ENCODE measurements at regions not wholly inside any gene's neighbourhood (a gene's known extent, or its start where the extent isn't known, plus 50 kb on each side); places are given as distances from the start of the nearest gene placed in this dataset.

DNA sequence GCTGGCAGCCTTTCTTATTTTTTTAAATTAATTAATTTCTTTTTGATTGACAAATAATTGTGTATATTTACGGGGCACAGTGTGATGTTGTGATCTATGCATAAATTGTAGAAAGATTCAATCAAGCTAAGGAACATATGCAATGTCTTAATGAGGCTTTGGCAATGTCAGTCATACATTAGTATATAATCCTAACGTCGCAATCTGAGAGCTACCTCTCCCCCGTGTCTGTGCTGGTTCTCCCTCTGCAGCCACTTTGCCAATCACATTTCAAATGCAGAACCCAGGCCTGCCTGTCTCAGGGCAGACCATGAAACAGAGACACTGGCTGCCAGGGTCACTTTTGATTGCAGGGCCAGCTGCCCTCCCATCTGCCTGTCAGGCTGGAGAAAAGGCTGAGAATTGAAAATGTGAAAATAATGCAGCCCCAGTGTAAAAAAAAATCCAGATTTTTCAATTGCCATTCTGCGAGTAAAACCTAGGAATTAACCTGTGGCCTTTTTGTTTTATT, 56.3 kb downstream of the SLC24A2 start:
- ATAC-seq (ENCODE audit: low FRiP score) (no peak), DNase-seq (no peak)
- no peaks in the 10 kb centered on the region for H3K9me3 ChIP-seq (ENCODE audit: control insufficient read depth, low read length)
- 70 to 71% methylated on average over 5 of the region's 5 CpGs for WGBS, 2 donors
- H3K36me3 ChIP-seq (ENCODE audit: control insufficient read depth in 1 of 2, insufficient read depth in 2 of 2, low read length in 1 of 2): no peaks in the 10 kb centered on the region
- intact Hi-C loops (cut with DNase I): no loop called here
- H3K27me3 ChIP-seq (ENCODE audit: control insufficient read depth in 1 of 2, insufficient read depth in 2 of 2, low read length in 1 of 2): no peaks in the 10 kb centered on the region
- no peak overlapping the region for H3K4me3 ChIP-seq (ENCODE audit: low read length in 2 of 2)
- H3K27ac ChIP-seq (ENCODE audit: low read depth in 1 of 2, low read length in 2 of 2): no peak overlapping the region
- no peaks in the 10 kb centered on the region for H3K4me1 ChIP-seq (ENCODE audit: control insufficient read depth in 1 of 2, insufficient read depth in 2 of 2, low read length in 2 of 2)

DNA sequence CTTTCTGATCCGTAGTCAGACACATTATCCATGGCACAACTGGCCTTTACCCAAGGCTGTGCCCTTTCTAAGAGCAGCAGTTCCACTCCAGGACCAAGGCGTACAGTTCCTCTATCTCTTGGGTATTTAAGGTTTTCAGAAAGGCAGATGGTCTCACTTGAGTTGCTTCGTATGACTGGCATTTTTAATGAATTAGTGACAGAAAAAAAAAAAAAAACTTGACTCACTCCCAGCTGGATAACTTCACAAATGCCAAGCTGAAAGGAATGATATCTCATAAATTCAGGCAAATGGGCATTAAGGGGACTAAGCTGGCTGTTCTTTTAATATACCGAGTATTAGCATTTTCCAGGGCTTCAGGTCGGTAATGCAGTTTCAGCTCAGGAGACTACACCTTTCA, 60.7 kb downstream of the SLC24A2 start:
- H3K27ac ChIP-seq (ENCODE audit: low read depth in 1 of 2, low read length in 2 of 2): no peak overlapping the region
- H3K36me3 ChIP-seq (ENCODE audit: control insufficient read depth in 1 of 2, insufficient read depth in 2 of 2, low read length in 1 of 2): no peaks in the 10 kb centered on the region
- H3K4me3 ChIP-seq (ENCODE audit: low read length in 2 of 2): no peak overlapping the region
- intact Hi-C loops (cut with DNase I): no loop called here
- ATAC-seq (ENCODE audit: low FRiP score): no peak
- H3K27me3 ChIP-seq (ENCODE audit: control insufficient read depth in 1 of 2, insufficient read depth in 2 of 2, low read length in 1 of 2): no peaks in the 10 kb centered on the region
- H3K9me3 ChIP-seq (ENCODE audit: control insufficient read depth, low read length): no peaks in the 10 kb centered on the region
- 68 to 77% methylated on average over 5 of the region's 5 CpGs for WGBS, 2 donors
- DNase-seq: no peak
- no peaks in the 10 kb centered on the region for H3K4me1 ChIP-seq (ENCODE audit: control insufficient read depth in 1 of 2, insufficient read depth in 2 of 2, low read length in 2 of 2)

DNA sequence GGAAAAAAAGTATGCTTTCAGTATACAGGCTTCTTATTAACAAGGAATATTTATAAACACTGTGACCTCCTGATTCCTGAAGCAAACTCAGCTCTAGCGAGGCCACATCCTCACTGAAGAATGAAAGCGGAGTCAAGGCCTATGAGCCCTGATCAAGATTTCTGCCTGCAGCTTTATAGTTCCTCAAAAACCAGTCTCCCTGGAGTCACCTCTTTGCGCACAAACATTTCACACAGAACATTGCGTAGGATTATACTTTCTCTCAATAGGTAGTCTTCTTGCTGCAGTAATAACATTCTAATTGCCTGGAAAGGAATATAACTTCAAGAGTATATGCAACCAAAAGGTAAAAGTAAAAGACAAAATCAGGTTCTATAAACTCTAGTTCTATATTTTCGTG, 62.9 kb downstream of the SLC24A2 start:
- no peak overlapping the region for H3K27ac ChIP-seq (ENCODE audit: low read depth in 1 of 2, low read length in 2 of 2)
- ATAC-seq (ENCODE audit: low FRiP score): no peak
- DNase-seq: no peak
- WGBS, 2 donors: 81 to 84% methylated on average over 5 of the region's 5 CpGs
- no peaks in the 10 kb centered on the region for H3K9me3 ChIP-seq (ENCODE audit: control insufficient read depth, low read length)
- no peak overlapping the region for H3K4me3 ChIP-seq (ENCODE audit: low read length in 2 of 2)
- H3K36me3 ChIP-seq (ENCODE audit: control insufficient read depth in 1 of 2, insufficient read depth in 2 of 2, low read length in 1 of 2): no peaks in the 10 kb centered on the region
- H3K27me3 ChIP-seq (ENCODE audit: control insufficient read depth in 1 of 2, insufficient read depth in 2 of 2, low read length in 1 of 2): no peaks in the 10 kb centered on the region
- H3K4me1 ChIP-seq (ENCODE audit: control insufficient read depth in 1 of 2, insufficient read depth in 2 of 2, low read length in 2 of 2): no peaks in the 10 kb centered on the region
- intact Hi-C loops (cut with DNase I): no loop called here

GRCh38 chr9:19720377-19720776, 68.5 kb downstream of the SLC24A2 start:
- no peak overlapping the region for H3K27ac ChIP-seq (ENCODE audit: low read depth in 1 of 2, low read length in 2 of 2)
- ATAC-seq (ENCODE audit: low FRiP score) (no peak), DNase-seq (no peak)
- no peaks in the 10 kb centered on the region for H3K27me3 ChIP-seq (ENCODE audit: control insufficient read depth in 1 of 2, insufficient read depth in 2 of 2, low read length in 1 of 2)
- 7 to 9% methylated on average over 3 of the region's 3 CpGs for WGBS, 2 donors
- intact Hi-C loops (cut with DNase I): no loop called here
- no peaks in the 10 kb centered on the region for H3K4me1 ChIP-seq (ENCODE audit: control insufficient read depth in 1 of 2, insufficient read depth in 2 of 2, low read length in 2 of 2)
- no peaks in the 10 kb centered on the region for H3K36me3 ChIP-seq (ENCODE audit: control insufficient read depth in 1 of 2, insufficient read depth in 2 of 2, low read length in 1 of 2)
- no peaks in the 10 kb centered on the region for H3K9me3 ChIP-seq (ENCODE audit: control insufficient read depth, low read length)
- no peak overlapping the region for H3K4me3 ChIP-seq (ENCODE audit: low read length in 2 of 2)

GRCh38 chr9:19703702-19704101, 85.1 kb downstream of the SLC24A2 start:
- no peak for DNase-seq
- intact Hi-C loops (cut with DNase I): no loop called here

DNA sequence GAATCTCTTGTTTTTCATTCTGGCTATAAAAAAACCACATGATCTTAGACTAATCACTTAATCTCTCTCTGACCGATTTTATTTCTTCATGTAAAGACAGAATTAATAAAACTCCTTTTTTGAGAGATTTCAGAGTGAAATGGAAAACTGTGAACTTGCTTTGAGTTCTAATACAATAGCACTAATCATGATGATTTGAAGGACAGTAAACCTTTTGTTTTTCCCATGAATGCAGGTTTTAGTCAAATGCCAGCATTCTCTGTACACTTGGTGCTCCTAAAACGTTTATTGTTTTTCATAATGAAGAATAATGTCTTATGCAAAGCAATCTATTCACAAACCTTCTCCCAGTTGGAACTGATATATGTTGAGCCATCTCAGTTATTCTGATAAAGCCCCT, 86.8 kb downstream of the SLC24A2 start:
- Histone ChIP-seq H3K27ac (ENCODE audit: low read depth in 1 of 2, low read length in 2 of 2) (no peak overlapping the region), H3K36me3 (ENCODE audit: control insufficient read depth in 1 of 2, insufficient read depth in 2 of 2, low read length in 1 of 2) (no peaks in the 10 kb centered on the region), H3K4me1 (ENCODE audit: control insufficient read depth in 1 of 2, insufficient read depth in 2 of 2, low read length in 2 of 2) (no peaks in the 10 kb centered on the region), H3K4me3 (ENCODE audit: low read length in 2 of 2) (no peak overlapping the region), H3K9me3 (ENCODE audit: control insufficient read depth, low read length) (no peaks in the 10 kb centered on the region), H3K27me3 (ENCODE audit: control insufficient read depth in 1 of 2, insufficient read depth in 2 of 2, low read length in 1 of 2) (no peaks in the 10 kb centered on the region)
- ATAC-seq (ENCODE audit: low FRiP score) (no peak), DNase-seq (no peak)
- 48 to 56% methylated on average over 2 of the region's 2 CpGs for WGBS, 2 donors
- intact Hi-C loops (cut with DNase I): no loop called here

More at GRCh38 chr9:19703702-19704101, 85.1 kb downstream of the SLC24A2 start:
- Histone ChIP-seq H3K27me3 (ENCODE audit: control insufficient read depth in 1 of 2, insufficient read depth in 2 of 2, low read length in 1 of 2) (no peaks in the 10 kb centered on the region), H3K4me1 (ENCODE audit: control insufficient read depth in 1 of 2, insufficient read depth in 2 of 2, low read length in 2 of 2) (no peaks in the 10 kb centered on the region), H3K4me3 (ENCODE audit: low read length in 2 of 2) (no peak overlapping the region), H3K9me3 (ENCODE audit: control insufficient read depth, low read length) (no peaks in the 10 kb centered on the region), H3K27ac (ENCODE audit: low read depth in 1 of 2, low read length in 2 of 2) (no peak overlapping the region), H3K36me3 (ENCODE audit: control insufficient read depth in 1 of 2, insufficient read depth in 2 of 2, low read length in 1 of 2) (no peaks in the 10 kb centered on the region)
- no peak for ATAC-seq (ENCODE audit: low FRiP score)

DNA sequence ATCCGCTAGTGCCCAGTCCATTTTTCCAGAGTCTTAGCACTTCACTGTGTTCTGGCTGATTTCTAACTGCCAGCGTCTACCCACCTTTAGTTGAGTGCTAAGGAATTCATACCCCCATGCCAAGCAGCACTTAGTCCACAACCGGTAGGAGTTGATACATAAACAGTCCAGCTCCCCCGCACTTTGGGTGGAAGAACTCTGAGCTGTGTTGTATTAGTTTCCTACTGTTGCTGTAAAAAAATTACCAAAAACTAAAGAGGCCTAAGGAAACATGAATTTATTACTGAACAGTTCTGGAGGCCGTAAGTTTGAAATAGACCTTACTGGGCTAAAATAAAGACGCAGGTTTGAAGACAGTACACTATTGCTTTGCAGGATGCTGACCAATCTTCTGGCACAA, 87.6 kb downstream of the SLC24A2 start:
- 74 to 81% methylated on average over 6 of the region's 6 CpGs for WGBS, 2 donors

GRCh38 chr9:19700699-19701098, 88.1 kb downstream of the SLC24A2 start:
- H3K9me3 ChIP-seq (ENCODE audit: control insufficient read depth, low read length): no peaks in the 10 kb centered on the region
- ATAC-seq (ENCODE audit: low FRiP score) (no peak), DNase-seq (no peak)
- intact Hi-C loops (cut with DNase I): no loop called here
- no peaks in the 10 kb centered on the region for H3K4me1 ChIP-seq (ENCODE audit: control insufficient read depth in 1 of 2, insufficient read depth in 2 of 2, low read length in 2 of 2)
- H3K27ac ChIP-seq (ENCODE audit: low read depth in 1 of 2, low read length in 2 of 2): no peak overlapping the region
- H3K4me3 ChIP-seq (ENCODE audit: low read length in 2 of 2): no peak overlapping the region
- 59 to 63% methylated on average over 3 of the region's 3 CpGs for WGBS, 2 donors
- H3K27me3 ChIP-seq (ENCODE audit: control insufficient read depth in 1 of 2, insufficient read depth in 2 of 2, low read length in 1 of 2): no peaks in the 10 kb centered on the region
- no peaks in the 10 kb centered on the region for H3K36me3 ChIP-seq (ENCODE audit: control insufficient read depth in 1 of 2, insufficient read depth in 2 of 2, low read length in 1 of 2)

More for the DNA sequence above, 87.6 kb downstream of the SLC24A2 start:
- H3K9me3 ChIP-seq (ENCODE audit: control insufficient read depth, low read length): no peaks in the 10 kb centered on the region
- no peaks in the 10 kb centered on the region for H3K27me3 ChIP-seq (ENCODE audit: control insufficient read depth in 1 of 2, insufficient read depth in 2 of 2, low read length in 1 of 2)
- DNase-seq (no peak), ATAC-seq (ENCODE audit: low FRiP score) (no peak)
- no peak overlapping the region for H3K27ac ChIP-seq (ENCODE audit: low read depth in 1 of 2, low read length in 2 of 2)
- intact Hi-C loops (cut with DNase I): no loop called here
- H3K36me3 ChIP-seq (ENCODE audit: control insufficient read depth in 1 of 2, insufficient read depth in 2 of 2, low read length in 1 of 2): no peaks in the 10 kb centered on the region
- H3K4me3 ChIP-seq (ENCODE audit: low read length in 2 of 2): no peak overlapping the region
- no peaks in the 10 kb centered on the region for H3K4me1 ChIP-seq (ENCODE audit: control insufficient read depth in 1 of 2, insufficient read depth in 2 of 2, low read length in 2 of 2)

- intact Hi-C loops (cut with DNase I): no loop called here
- no peaks in the 10 kb centered on the region for H3K36me3 ChIP-seq (ENCODE audit: control insufficient read depth in 1 of 2, insufficient read depth in 2 of 2, low read length in 1 of 2)
- no peak overlapping the region for H3K4me3 ChIP-seq (ENCODE audit: low read length in 2 of 2)
- 23 to 27% methylated on average over 3 of the region's 3 CpGs for WGBS, 2 donors
- H3K9me3 ChIP-seq (ENCODE audit: control insufficient read depth, low read length): no peaks in the 10 kb centered on the region
- H3K27me3 ChIP-seq (ENCODE audit: control insufficient read depth in 1 of 2, insufficient read depth in 2 of 2, low read length in 1 of 2): no peaks in the 10 kb centered on the region
- no peaks in the 10 kb centered on the region for H3K4me1 ChIP-seq (ENCODE audit: control insufficient read depth in 1 of 2, insufficient read depth in 2 of 2, low read length in 2 of 2)
- DNase-seq (no peak), ATAC-seq (ENCODE audit: low FRiP score) (no peak)
- no peak overlapping the region for H3K27ac ChIP-seq (ENCODE audit: low read depth in 1 of 2, low read length in 2 of 2)
These were observed 89.1 kb downstream of the SLC24A2 start for GRCh38 chr9:19699756-19700155.

All from aorta (tissue), 5 donors.